Skin epidermis (tissue), 12 donors: ENCODE measurements at regions not wholly inside any gene's neighbourhood (a gene's known extent, or its start where the extent isn't known, plus 50 kb on each side); places are given as distances from the start of the nearest gene placed in this dataset.

Experiments
- H3K27ac ChIP-seq, 21 experiments: fragments of 200-600 bp; sonication (generic) in 11 of 21; one replicate each; pipeline ENCODE4 v1.5.0; 2020; ENCODE audit warnings: mild to moderate bottlenecking in 3 of 21, inconsistent platforms in 2 of 21, moderate library complexity in 2 of 21
- H3K4me3 ChIP-seq, 7 experiments: fragments of 200-600 bp; sonication (generic) in 2 of 7; one replicate each; pipeline ENCODE4 v1.5.0; 2020; ENCODE audit warnings: inconsistent platforms in 2 of 7, mild to moderate bottlenecking in 2 of 7, moderate library complexity in 1 of 7

DNA sequence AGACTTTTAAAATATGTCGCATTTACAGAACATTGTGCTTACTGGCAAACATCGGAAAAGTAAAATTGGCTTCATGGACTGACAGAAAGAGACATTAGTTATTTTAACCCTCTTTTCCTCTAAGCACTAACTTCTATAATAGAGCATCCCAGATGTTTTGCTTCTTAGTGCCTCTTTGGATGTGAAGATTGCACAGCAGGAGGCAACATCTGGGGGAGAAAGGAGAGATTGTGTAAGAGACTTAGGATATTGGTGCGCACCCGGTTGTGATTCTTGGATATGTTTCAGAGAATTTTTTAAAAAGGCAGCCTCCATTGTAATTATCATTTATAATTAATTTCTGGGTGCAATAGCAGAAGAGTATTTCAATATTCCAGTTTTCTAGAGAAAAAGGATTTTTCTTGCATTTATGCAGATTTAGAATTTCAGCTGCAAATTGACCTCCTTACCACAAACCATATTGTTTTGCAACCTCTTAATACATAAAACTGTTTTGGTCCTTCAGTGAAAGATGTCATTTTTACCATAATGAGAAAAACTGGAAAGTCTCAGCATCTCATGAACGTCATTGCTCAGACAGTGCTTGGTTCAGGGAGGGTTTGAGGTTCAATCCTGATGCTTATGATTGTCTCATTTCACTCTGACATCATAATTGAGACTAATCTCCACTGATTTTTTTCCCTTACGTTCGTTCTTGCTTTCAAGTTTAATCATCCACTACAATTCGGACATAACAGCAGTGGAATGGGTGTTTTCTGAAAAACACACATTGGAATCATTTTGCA lies 404.3 kb downstream of the ZNF521 start:
- Histone ChIP-seq H3K27ac (peak overlapping the region in 2 of 21 experiments; percentile 23 to 36), H3K4me3 (no peak overlapping the region)

DNA sequence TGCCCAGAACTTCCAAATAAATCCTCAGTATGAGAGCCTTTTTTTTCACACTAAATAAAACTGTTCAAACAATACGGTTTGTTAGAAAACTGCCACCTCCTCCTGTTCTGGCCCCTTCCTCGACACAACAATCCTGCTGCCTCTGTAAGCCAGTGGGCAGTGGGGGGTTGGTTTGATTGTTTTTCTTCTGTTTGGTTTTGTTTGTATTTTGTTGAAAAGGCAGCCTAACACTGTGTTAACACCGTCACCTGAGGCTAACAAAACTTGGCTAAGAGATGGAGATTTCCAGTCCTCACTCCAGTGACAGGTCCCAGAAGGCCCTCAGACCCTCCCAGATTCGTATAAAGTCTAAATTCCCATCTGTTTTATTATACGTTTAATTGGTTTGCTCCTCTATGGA lies 402.1 kb downstream of the ZNF521 start:
- no peak overlapping the region for H3K4me3 ChIP-seq
- H3K27ac ChIP-seq: no peak overlapping the region

DNA sequence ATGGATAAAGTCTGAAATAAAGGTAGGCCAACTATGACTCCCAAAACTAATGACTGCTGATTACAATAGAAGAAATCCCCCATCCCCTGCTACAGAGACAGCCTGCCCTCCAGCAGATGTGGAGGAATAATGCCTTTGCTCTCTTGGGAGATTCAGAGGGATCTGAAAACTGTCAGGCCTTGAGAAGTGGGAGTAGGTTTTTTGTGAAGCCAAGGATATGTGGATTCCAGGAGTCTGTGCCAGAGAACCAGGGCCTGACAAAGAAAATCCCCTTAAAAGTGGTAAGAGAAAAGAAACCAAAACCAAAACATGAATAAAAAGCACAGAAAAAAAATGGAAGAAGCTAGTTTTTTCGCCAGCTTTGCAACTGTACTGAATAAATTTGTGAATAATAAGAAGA lies 397.6 kb downstream of the ZNF521 start:
- H3K27ac ChIP-seq: peak overlapping the region in 7 of 21 experiments; percentile 3 to 65 (median 27)

DNA sequence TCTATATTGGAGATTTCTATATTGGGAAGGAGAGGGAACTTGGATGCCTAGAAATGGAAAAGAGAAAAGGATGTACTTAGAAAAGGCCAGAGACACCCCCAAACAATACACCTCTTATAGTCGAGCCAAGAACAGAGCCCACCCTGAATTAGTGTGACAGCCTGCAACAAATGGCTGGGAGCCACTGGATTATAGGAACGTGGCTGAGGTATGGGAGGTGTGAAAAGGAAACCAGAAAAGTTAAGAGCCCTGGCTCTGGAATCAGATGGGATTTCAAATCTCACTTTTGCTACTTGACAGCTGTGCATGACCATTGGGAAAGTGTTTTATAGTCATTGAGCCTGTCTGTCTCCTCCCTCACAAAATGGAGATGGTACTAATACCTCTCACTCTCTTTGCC lies 394.0 kb downstream of the ZNF521 start:
- H3K27ac ChIP-seq: no peak overlapping the region
- H3K4me3 ChIP-seq: no peak overlapping the region

More for the DNA sequence above, 397.6 kb downstream of the ZNF521 start:
- H3K4me3 ChIP-seq: no peak overlapping the region

DNA sequence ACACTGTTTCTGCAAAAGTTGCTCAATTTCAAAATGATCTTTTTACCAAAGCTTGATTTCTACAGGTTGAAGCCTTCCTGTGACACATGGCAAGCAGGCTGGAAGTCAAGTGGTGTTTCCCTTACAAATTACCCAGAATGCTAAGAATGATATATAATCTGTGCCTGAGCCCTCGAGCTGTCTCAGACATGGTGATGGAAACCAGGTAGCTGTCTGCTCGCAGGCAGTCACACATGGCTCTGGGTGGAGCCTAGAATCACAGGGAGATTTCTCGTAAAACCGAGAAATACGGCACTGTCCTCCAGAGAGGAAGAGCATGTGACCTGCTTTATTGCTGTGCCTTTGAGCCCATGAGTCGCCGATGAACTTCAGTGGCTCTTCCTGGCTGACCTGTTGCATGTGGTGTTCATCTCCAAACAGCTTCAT lies 392.9 kb downstream of the ZNF521 start:
- Histone ChIP-seq H3K27ac (no peak overlapping the region), H3K4me3 (no peak overlapping the region)

DNA sequence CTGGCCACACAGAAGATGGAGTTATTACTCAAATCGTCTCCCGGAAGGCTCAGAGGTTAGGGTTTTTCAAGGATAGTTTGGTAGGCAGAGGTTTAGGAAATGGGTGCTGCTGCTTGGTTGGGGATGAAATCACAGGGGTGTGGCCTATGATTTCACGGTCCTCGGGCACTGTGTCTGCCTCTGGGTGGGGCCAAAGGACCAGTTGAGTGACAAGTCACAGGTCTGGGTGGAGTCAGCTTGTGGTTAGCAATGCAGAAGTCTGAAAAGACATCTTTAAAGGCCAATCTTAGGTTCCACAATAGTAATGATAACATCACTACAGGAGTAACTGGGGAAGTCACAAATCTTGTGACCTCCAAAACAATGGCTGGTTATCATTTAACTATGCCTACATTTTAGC lies 387.8 kb downstream of the ZNF521 start:
- Histone ChIP-seq H3K27ac (no peak overlapping the region), H3K4me3 (no peak overlapping the region)

DNA sequence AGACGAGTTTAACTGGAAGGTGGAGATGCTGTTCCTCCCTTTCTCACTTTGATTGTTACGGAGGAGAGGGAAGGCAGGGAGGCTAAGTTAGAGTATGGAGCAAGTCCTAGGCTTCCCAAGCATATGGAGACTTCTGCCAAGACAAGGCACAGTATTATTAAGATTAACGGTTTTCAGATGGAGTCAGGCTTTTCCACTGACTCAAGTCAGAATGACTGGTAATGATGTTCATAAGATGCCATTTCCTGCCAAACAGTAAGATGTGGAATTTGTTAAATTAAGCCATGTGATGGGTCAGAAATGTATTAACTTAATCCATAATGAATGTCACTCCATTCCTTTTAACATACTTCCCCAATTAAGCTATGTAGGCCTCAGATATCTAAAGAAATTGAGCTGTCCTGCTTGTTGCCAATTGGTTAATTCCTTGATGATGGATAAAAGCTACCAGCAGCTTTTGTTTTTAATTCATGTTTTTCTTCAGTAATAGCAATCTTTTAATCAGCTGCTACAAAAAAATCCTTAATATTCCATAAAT lies 383.7 kb downstream of the ZNF521 start:
- H3K27ac ChIP-seq: peak overlapping the region in 4 of 21 experiments; percentile 7 to 63 (median 30)
- H3K4me3 ChIP-seq: no peak overlapping the region

DNA sequence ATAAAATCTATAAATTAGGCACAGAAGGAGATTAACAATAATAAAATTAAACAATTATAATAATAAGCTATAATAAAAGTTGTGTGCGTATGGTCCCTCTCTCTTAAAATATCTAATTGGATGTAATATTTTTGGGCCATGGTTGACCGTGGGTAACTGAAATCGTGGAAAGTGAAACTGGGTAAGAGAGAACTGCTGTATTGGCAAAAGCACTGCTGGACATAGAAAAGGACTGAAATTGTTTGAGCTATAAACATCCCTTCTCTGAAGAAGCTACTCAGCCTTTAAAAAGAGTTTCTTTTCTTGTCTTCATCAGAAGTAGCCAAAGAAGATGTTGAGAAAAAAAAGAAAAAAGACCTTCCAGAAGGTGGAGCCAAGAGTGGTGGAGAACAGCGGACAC lies 379.4 kb downstream of the ZNF521 start:
- Histone ChIP-seq H3K4me3 (no peak overlapping the region), H3K27ac (no peak overlapping the region)

DNA sequence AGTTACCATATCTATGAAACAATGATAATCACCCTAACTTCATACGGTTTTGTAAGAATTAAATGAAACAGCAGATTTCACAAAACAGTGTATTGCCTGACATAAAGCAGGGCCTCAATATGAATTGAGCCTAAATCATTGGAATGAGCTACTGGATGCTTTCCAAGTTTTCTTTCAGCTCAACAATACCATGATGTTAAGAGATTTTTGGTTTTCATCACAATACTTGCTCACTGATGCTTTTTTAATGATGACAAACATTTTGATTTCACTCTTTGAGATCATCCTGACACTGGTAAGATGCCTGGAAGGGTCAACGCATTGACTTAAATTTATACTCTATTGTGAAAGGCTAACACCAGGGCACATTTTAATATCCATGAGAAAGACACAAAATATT lies 377.5 kb downstream of the ZNF521 start:
- H3K27ac ChIP-seq: no peak overlapping the region
- H3K4me3 ChIP-seq: no peak overlapping the region

DNA sequence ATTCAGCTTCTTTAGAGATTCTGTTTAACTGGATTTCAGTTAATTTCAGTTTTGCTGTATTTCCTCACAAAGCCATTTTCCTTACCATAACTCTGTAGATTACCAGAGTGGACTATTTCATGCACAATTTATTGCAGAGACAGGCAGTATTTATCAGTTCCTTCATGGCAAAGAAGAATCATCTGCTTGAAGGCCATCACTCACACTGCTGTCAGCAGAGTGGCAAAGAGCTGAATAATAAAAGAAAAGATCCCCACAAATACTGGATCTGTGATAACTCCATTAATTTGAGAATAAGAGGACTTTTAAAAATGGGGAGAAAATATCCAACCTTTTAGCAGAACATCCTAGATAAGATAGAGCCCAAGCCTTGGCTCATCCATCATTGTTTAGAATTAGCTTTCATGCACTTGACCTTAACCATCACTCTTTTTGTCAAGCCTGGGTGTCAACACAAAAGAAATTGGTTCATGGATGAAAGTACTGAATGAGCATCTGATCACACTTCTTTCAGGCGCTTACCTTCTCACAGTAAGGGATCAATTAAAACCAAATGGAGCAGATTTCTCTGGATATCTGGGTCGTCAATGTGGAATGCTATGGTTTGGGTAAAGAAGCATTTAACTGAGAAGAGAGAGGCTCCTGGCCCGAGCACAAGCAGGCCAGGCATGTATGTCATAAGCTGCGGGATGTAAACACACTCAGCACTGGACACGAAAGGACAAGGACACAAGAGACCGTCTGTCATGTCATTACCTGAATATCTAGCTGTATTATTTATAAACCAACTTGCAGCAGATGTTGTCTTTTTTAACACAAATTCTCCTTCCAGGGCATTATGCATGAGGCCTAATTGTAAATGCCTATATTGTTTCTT lies 376.2 kb downstream of the ZNF521 start:
- H3K4me3 ChIP-seq: no peak overlapping the region

DNA sequence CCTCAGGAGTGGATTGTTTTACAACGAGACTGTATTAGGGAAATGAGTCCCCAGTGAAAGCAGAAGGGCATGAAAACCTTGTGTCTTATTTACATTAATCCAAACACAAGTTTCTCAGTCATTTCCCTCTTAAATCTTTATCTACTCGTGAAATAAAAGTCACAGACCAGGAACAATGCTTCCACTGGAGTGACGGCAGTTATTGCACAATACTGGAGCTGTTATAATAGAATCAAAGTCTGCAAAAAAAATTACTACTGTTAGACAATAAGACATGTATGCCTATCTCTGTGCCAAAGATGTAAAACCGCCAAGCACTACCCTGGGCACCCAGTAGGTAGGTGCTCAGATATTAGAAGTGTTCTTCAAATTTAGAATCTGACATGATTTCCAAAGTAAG lies 375.5 kb downstream of the ZNF521 start:
- H3K4me3 ChIP-seq: no peak overlapping the region
- H3K27ac ChIP-seq: no peak overlapping the region

More for the DNA sequence above, 376.2 kb downstream of the ZNF521 start:
- no peak overlapping the region for H3K27ac ChIP-seq

DNA sequence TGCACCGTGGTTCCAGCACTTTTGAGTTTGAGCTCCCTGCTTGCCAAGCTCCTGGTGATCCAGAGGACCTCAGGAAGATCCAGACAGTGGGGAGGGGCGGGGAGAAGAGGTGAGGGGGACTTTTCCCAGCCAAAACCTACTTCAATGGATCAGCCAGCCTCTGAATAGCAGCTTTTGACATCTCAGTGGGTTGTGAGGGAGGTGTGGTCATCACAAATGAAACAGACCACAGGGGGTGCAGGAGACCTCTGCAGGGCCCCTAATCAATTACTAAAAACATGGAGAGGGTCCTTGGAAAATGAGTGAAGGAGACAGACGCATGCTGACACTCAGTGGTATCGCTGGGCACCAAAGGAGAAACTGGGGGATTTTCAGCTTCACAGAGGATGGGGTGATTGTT lies 372.7 kb downstream of the ZNF521 start:
- H3K27ac ChIP-seq: no peak overlapping the region
- no peak overlapping the region for H3K4me3 ChIP-seq

DNA sequence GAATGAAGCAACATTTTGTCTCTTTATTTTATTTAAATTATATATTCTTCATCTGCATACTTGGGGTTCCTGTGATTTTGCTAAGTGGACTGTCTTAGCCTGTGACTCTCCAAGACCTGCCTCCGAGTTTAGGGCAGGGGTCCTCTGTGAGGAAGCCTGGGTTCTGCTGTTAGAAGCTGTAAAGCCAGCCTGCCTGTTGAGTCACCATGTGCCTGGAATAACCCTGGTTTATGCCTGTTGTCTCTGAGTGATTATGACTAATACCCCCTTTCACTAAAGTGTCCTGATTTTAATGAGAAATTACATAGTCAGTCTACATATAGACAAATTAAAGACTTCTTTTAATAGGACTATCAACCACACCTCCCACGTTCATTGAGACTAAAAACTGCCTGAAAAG lies 369.1 kb downstream of the ZNF521 start:
- Histone ChIP-seq H3K27ac (no peak overlapping the region), H3K4me3 (no peak overlapping the region)

DNA sequence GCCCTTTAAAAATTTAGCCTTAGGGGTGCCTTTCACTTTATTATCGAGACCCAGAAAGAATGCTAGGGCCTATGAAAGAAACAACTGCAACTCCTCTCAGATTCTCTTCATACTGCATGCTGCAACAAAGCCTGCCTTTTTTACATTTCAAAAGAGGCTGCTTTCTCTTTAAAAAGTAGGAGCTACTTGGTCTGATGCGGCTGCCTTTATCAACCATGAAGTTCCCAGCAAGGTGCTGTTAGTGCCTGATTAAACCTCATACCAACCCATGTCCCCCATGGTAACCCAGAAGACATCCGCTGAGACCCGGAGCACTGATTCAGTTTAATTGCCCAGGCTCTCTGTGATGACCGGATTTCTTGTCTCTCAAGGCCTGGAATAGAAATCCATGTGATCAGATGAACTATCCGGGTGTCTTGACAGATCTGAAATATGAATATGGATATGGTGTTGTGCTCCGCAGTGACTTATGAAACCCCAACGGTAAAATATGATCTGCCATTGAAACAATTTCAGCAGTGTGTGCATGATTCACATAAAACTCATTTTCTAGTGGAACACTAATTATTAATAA lies 368.3 kb downstream of the ZNF521 start:
- no peak overlapping the region for H3K4me3 ChIP-seq
- no peak overlapping the region for H3K27ac ChIP-seq

DNA sequence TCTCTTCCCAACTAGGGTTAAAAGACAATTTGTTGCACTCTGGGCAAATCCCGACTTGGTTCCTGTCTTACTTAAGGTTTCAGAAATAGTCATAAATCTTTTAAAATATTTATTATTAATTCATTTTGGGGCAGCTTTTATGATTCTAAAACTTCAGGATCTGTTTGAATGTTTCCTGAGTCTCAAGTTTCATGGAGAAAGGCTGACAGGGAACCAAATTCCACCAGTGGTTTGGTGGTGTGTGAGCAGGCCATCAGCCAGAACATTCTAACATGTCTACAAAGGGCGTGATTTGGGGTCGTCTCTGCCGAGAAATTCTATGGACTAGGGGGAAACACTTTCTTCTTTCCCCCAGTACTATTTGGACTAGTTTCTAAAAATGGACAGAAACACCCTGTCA lies 366.4 kb downstream of the ZNF521 start:
- Histone ChIP-seq H3K4me3 (no peak overlapping the region), H3K27ac (peak overlapping the region in 14 of 21 experiments; percentile 23 to 87 (median 48))

DNA sequence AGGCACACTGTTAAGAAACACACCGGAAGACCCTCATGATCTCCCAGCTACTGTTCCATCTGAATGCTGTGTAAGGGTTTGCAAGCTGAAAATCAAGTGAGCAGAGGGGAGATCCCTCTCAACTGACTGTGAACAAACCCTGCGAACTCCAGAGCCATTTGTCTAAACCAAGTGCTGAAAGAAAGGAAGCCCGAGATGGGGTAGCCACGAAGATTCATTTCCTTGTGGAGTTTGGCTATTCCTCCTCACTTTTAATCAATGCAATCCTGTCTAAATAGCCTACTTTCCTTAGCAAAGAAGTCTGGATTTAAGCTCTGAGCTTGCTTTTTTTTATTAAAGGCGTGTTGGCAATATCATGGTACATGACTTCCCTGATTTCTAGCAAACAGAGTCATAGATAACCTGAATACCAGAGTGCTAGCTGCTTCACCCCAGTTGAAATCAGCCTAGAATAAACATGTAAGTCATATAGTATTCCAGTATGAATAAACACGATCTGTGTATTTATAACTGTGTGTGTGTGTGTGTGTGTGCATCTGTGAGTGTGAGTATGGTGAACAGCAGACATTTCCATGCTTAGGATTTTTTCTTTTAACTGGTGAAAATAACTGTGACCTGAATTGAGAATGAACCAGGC lies 365.2 kb downstream of the ZNF521 start:
- Histone ChIP-seq H3K4me3 (peak overlapping the region in 1 of 7 experiments; percentile 7), H3K27ac (peak overlapping the region in 16 of 21 experiments; percentile 9 to 87 (median 52))

DNA sequence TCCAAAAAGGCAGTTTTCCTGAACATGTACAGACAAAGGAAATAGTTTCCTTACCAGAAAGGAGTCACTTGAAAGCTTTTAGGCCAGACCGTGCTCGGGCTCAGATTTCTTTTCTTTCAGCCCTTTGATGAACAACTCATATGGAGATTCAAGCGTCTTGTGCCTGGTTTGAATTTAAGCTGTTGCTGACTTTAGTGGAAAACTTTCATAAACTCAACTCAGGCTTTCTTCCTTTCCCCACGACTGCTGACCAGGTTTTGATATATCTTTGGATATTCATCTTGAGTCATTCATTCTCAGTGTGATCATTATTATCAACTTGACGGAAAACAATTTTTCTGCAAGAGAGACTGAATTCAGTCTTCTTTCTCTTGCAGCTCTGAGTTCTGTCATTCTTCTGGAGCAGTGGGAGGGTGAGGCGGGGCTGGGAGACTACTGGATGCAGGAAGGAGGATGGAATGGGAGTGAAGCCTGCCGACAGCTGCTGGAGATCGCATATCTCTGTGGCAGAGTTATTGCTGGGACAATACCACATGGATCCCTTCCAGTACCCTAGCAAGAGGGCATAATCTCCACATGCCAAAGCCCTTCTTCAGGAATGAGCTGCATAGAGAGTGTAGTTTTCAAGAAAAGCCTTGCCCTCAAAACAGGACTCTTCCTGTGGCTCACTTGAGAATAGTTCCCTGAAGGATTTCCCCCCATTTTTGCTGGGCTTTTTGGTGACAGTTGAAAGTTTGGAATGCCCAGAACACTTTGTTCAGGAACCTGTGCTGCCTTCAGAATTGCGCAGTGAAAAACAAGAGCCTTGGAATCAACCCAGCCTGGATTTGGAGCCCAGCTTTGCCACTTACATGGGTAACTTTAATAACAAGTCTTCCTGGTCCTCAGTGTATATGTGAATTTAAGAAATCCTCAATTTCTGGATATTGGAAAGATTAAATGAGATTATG lies 364.4 kb downstream of the ZNF521 start:
- H3K27ac ChIP-seq: peak overlapping the region in 15 of 21 experiments; percentile 23 to 87 (median 63)
- H3K4me3 ChIP-seq: peak overlapping the region in 1 of 7 experiments; percentile 7

DNA sequence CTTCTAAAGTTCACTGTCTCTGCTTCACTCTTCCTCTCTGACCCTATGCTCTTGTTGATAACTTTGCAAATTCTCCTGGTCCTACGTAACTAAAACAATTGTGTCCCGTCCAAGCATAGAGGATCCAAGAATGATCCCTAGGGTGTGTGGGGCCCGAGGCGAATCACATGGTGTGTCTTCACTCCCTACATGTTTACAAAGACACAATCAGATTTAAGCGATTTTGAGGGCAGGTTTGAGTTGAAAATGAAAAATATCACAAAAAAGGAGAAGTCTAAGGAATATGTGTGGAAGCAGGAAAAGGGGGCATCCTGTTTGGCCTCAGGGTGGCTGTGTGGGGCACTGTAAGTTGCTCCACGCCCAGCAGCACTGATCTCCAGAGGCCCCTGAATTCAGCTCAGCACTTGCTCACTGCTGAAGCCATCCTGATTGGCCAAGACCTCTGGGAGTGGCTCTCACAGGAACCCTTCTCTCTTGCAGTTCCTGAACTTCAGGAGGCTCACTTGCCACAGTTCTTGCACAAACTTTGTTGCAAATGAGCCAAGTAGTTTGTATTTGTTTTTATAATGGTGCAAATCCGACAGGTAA lies 363.6 kb downstream of the ZNF521 start:
- peak overlapping the region in 12 of 21 experiments; percentile 23 to 87 (median 64) for H3K27ac ChIP-seq
- no peak overlapping the region for H3K4me3 ChIP-seq
